WTC11 (cell line): ENCODE measurements at regions not wholly inside any gene's neighbourhood (a gene's known extent, or its start where the extent isn't known, plus 50 kb on each side); places are given as distances from the start of the nearest gene placed in this dataset.

Source experiments
- ARID4B ChIP-seq: sonication (generic); formaldehyde crosslinking; IDR thresholded peaks from 2 replicates; pipeline ENCODE4 v1.8.0; 2023; ENCODE audit warnings: missing genetic modification reagents, mild to moderate bottlenecking, borderline replicate concordance
- ATF2 ChIP-seq: sonication (generic); formaldehyde crosslinking; IDR thresholded peaks from 2 replicates; pipeline ENCODE4 v1.8.1; 2022; ENCODE audit warnings: low read depth, missing genetic modification reagents, borderline replicate concordance
- CTCF ChIP-seq: fragments of 200-600 bp; IDR thresholded peaks from 2 replicates; pipeline ENCODE4 v1.8.0; 2022; ENCODE audit warnings: antibody characterized with exemption
- E2F5 ChIP-seq: sonication (generic); formaldehyde crosslinking; IDR thresholded peaks from 2 replicates; pipeline ENCODE4 v1.8.1; 2022; ENCODE audit warnings: mild to moderate bottlenecking, moderate library complexity, missing genetic modification reagents
- MAX ChIP-seq: sonication (generic); formaldehyde crosslinking; IDR thresholded peaks from 2 replicates; pipeline ENCODE4 v1.8.0; 2022; ENCODE audit warnings: mild to moderate bottlenecking, missing genetic modification reagents
- MXD4 ChIP-seq: fragments of 250-450 bp; sonication (Bioruptor Pico); IDR thresholded peaks from 2 replicates; pipeline ENCODE4 v1.8.0; 2021; ENCODE audit warnings: mild to moderate bottlenecking, moderate library complexity, borderline replicate concordance
- NR2C2 ChIP-seq: sonication (generic); formaldehyde crosslinking; IDR thresholded peaks from 2 replicates; pipeline ENCODE4 v1.8.0; 2022; ENCODE audit warnings: mild to moderate bottlenecking, missing genetic modification reagents
- NR3C1 ChIP-seq: sonication (generic); formaldehyde crosslinking; conservative IDR thresholded peaks from 2 replicates; pipeline ENCODE4 v1.8.1; 2023; ENCODE audit warnings: low read depth, mild to moderate bottlenecking, missing genetic modification reagents
- TP53 ChIP-seq: sonication (generic); formaldehyde crosslinking; IDR thresholded peaks from 2 replicates; pipeline ENCODE4 v1.8.1; 2023; ENCODE audit warnings: mild to moderate bottlenecking, missing genetic modification reagents
- USF2 ChIP-seq: sonication (generic); formaldehyde crosslinking; IDR thresholded peaks from 2 replicates; pipeline ENCODE4 v1.8.1; 2023; ENCODE audit warnings: mild to moderate bottlenecking, missing genetic modification reagents, moderate library complexity
- ZNF219 ChIP-seq: sonication (generic); formaldehyde crosslinking; IDR thresholded peaks from 2 replicates; pipeline ENCODE4 v1.8.0; 2023; ENCODE audit warnings: missing genetic modification reagents, mild to moderate bottlenecking, borderline replicate concordance
- TF ChIP-seq, protein P1 (sequence below): sonication (generic); formaldehyde crosslinking; IDR thresholded peaks from 2 replicates; pipeline ENCODE4 v1.8.1; 2023; ENCODE audit warnings: mild to moderate bottlenecking, moderate library complexity, missing genetic modification reagents

DNA sequence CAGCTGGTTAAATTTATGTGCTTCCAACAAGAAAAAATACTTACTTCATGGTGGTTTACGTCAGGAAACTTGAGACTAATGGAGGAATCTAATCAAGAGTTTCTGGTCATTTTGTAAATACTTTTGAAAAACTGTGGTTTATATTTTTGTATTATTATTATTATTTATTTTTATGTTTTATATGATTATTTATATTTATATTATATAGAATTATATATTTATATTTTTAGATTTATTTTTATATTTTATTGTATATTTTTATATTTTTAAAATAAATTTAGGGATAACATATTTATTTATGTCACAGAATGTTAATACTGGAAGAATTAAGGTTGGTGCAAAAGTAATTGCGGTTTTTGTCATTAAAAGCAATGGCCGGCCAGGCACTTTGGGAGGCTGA is 474.5 kb upstream of the DDX18 start:
- TF ChIP-seq CTCF (no peak), MAX (no peak), USF2 (CRISPR knock-in tag) (no peak), TP53 (CRISPR knock-in tag) (no peak), NR2C2 (no peak), ZNF219 (CRISPR knock-in tag) (no peak), ATF2 (CRISPR knock-in tag) (no peak), ARID4B (no peak), NR3C1 (CRISPR knock-in tag) (no peak), E2F5 (no peak), MXD4 (CRISPR knock-in tag) (no peak)
- TF ChIP-seq, protein P1, sequence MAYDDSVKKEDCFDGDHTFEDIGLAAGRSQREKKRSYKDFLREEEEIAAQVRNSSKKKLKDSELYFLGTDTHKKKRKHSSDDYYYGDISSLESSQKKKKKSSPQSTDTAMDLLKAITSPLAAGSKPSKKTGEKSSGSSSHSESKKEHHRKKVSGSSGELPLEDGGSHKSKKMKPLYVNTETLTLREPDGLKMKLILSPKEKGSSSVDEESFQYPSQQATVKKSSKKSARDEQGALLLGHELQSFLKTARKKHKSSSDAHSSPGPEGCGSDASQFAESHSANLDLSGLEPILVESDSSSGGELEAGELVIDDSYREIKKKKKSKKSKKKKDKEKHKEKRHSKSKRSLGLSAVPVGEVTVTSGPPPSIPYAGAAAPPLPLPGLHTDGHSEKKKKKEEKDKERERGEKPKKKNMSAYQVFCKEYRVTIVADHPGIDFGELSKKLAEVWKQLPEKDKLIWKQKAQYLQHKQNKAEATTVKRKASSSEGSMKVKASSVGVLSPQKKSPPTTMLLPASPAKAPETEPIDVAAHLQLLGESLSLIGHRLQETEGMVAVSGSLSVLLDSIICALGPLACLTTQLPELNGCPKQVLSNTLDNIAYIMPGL (CRISPR knock-in tag) = no peak
